GM23248 (cell line): ENCODE measurements at regions not wholly inside any gene's neighbourhood (a gene's known extent, or its start where the extent isn't known, plus 50 kb on each side); places are given as distances from the start of the nearest gene placed in this dataset.
A peak's percentile ranks its signal among the peaks of the same experiment; 100 is the strongest.

ENCODE experiments used
- DNase-seq: peaks from one replicate; pipeline ENCODE4 v3.0.0-alpha.2; 2015
- H2AFZ ChIP-seq: fragments of 200-600 bp; sonication (generic); 2 replicates; pipeline ENCODE4 v1.6.1; 2016; ENCODE audit warnings: antibody characterized with exemption
- H3F3A ChIP-seq: fragments of 200-600 bp; sonication (generic); 2 replicates; pipeline ENCODE4 v1.6.1; 2016; ENCODE audit warnings: mild to moderate bottlenecking, antibody characterized with exemption, mixed run types; ENCODE audit not compliant: insufficient read depth
- H3K27ac ChIP-seq: fragments of 200-600 bp; sonication (generic); 2 replicates; pipeline ENCODE4 v1.5.1; 2016; ENCODE audit warnings: mild to moderate bottlenecking
- H3K27me3 ChIP-seq: fragments of 200-600 bp; sonication (generic); replicated peaks from 2 replicates; pipeline ENCODE4 v1.6.1; 2016; ENCODE audit warnings: mild to moderate bottlenecking; ENCODE audit not compliant: insufficient read depth
- H3K36me3 ChIP-seq: fragments of 200-600 bp; sonication (generic); 2 replicates; pipeline ENCODE4 v1.6.1; 2016; ENCODE audit warnings: low read depth, mild to moderate bottlenecking
- H3K4me1 ChIP-seq: fragments of 200-600 bp; sonication (generic); 2 replicates; pipeline ENCODE4 v1.6.1; 2016; ENCODE audit warnings: mild to moderate bottlenecking; ENCODE audit not compliant: insufficient read depth
- H3K4me2 ChIP-seq: fragments of 200-600 bp; sonication (generic); one replicate; pipeline ENCODE4 v1.6.1; 2016; ENCODE audit warnings: mild to moderate bottlenecking; ENCODE audit not compliant: unreplicated experiment
- H3K4me3 ChIP-seq: fragments of 200-600 bp; sonication (generic); 2 replicates; pipeline ENCODE4 v1.5.1; 2016; ENCODE audit warnings: mild to moderate bottlenecking
- H3K79me2 ChIP-seq: fragments of 200-600 bp; sonication (generic); 2 replicates; pipeline ENCODE4 v1.6.1; 2016; ENCODE audit warnings: mild to moderate bottlenecking; ENCODE audit not compliant: insufficient read depth
- H3K9ac ChIP-seq: fragments of 200-600 bp; sonication (generic); 2 replicates; pipeline ENCODE4 v1.6.1; 2016; ENCODE audit warnings: mild to moderate bottlenecking
- H3K9me2 ChIP-seq: fragments of 200-600 bp; sonication (generic); 2 replicates; pipeline ENCODE4 v1.6.1; 2016; ENCODE audit warnings: mixed run types, mild to moderate bottlenecking, moderate library complexity; ENCODE audit not compliant: insufficient read depth
- H3K9me3 ChIP-seq: fragments of 200-600 bp; sonication (generic); one replicate; pipeline ENCODE4 v1.6.1; 2017; ENCODE audit warnings: low read depth
- H4K20me1 ChIP-seq: fragments of 200-600 bp; sonication (generic); 2 replicates; pipeline ENCODE4 v1.6.0; 2016; ENCODE audit not compliant: insufficient read depth
- EZH2 ChIP-seq: fragments of 200-600 bp; sonication (generic); IDR thresholded peaks from 2 replicates; pipeline ENCODE4 v1.6.1; 2018; ENCODE audit warnings: antibody characterized with exemption, mild to moderate bottlenecking; ENCODE audit not compliant: insufficient read depth, poor library complexity, severe bottlenecking
- EZH2phosphoT487 ChIP-seq: fragments of 200-600 bp; sonication (generic); IDR thresholded peaks from 2 replicates; pipeline ENCODE4 v1.6.1; 2018; ENCODE audit warnings: antibody characterized with exemption, moderate library complexity, mild to moderate bottlenecking, low read depth; ENCODE audit not compliant: insufficient read depth
- WGBS, 2 experiments: methylation state at CpG; one replicate each; pipeline ENCODE4 v1.1.6; 2015 to 2017; ENCODE audit warnings: low lambda C conversion rate in 2 of 2, low coverage in 1 of 2; ENCODE audit errors: missing lambda C conversion rate in 2 of 2; 5-methylcytosine and 5-hydroxymethylcytosine counted together
- in situ Hi-C: fragments of 300-500 bp; cut with MboI; formaldehyde crosslinking; loops from 2 replicates; pipeline ENCODE4 v1.15.0; 2020

- DNase-seq: no peak
- H4K20me1 ChIP-seq: no peaks in the 10 kb centered on the region
- no peaks in the 10 kb centered on the region for H3K36me3 ChIP-seq
- in situ Hi-C loops: no loop called here
- TF ChIP-seq EZH2 (no peak), EZH2phosphoT487 (no peak)
- no peaks in the 10 kb centered on the region for H3K9me2 ChIP-seq
- H3K79me2 ChIP-seq: no peaks in the 10 kb centered on the region
- 78 to 83% methylated on average over 7 of the region's 7 CpGs for WGBS, 2 experiments
- H3K4me2 ChIP-seq: no peak overlapping the region
- no peak overlapping the region for H3K4me3 ChIP-seq
- no peak overlapping the region for H3K27ac ChIP-seq
- H3F3A ChIP-seq: no peaks in the 10 kb centered on the region
- H3K27me3 ChIP-seq: 0 out of 2 replicates have a peak, but pooled peaks cover 2% of the 10 kb centered on the region
- no peak overlapping the region for H3K9ac ChIP-seq
- H3K9me3 ChIP-seq: no peaks in the 10 kb centered on the region
- H2AFZ ChIP-seq: no peak overlapping the region
- H3K4me1 ChIP-seq: no peaks in the 10 kb centered on the region
Measured at GRCh38 chr3:59385547-59385946, 335.7 kb upstream of the CFAP20DC start.

- 72 to 84% methylated on average over 2 of the region's 2 CpGs for WGBS, 2 experiments
- Histone ChIP-seq H3K4me3 (no peak overlapping the region), H3K4me1 (no peaks in the 10 kb centered on the region), H3K9ac (no peak overlapping the region), H3K27ac (no peak overlapping the region), H3K79me2 (no peaks in the 10 kb centered on the region), H3K36me3 (no peaks in the 10 kb centered on the region), H3K9me3 (no peaks in the 10 kb centered on the region), H3K9me2 (no peaks in the 10 kb centered on the region), H3F3A (no peaks in the 10 kb centered on the region), H3K4me2 (no peak overlapping the region), H2AFZ (no peak overlapping the region), H3K27me3 (0 out of 2 replicates have a peak, but pooled peaks cover 2% of the 10 kb centered on the region), H4K20me1 (no peaks in the 10 kb centered on the region)
- TF ChIP-seq EZH2phosphoT487 (no peak), EZH2 (no peak)
- in situ Hi-C loops: no loop called here
- DNase-seq: no peak
Measured at GRCh38 chr3:59381282-59381681, 331.5 kb upstream of the CFAP20DC start.

- H3K4me1 ChIP-seq: no peaks in the 10 kb centered on the region
- no peak overlapping the region for H3K4me3 ChIP-seq
- H3K79me2 ChIP-seq: no peaks in the 10 kb centered on the region
- no peaks in the 10 kb centered on the region for H3K9me2 ChIP-seq
- in situ Hi-C loops: no loop called here
- DNase-seq: peak; percentile 14
- H3K4me2 ChIP-seq: no peak overlapping the region
- no peaks in the 10 kb centered on the region for H3K36me3 ChIP-seq
- no peak overlapping the region for H3K9ac ChIP-seq
- no peaks in the 10 kb centered on the region for H3F3A ChIP-seq
- TF ChIP-seq EZH2phosphoT487 (no peak), EZH2 (no peak)
- 0 out of 2 replicates have a peak, but pooled peaks cover 2% of the 10 kb centered on the region for H3K27me3 ChIP-seq
- H3K9me3 ChIP-seq: no peaks in the 10 kb centered on the region
- no peak overlapping the region for H2AFZ ChIP-seq
- H3K27ac ChIP-seq: no peak overlapping the region
- H4K20me1 ChIP-seq: no peaks in the 10 kb centered on the region
Measured at GRCh38 chr3:59380146-59380545, 330.3 kb upstream of the CFAP20DC start.

- Histone ChIP-seq H3F3A (no peaks in the 10 kb centered on the region), H3K36me3 (no peaks in the 10 kb centered on the region), H3K4me1 (no peaks in the 10 kb centered on the region), H3K4me2 (no peak overlapping the region), H3K9ac (no peak overlapping the region), H3K9me3 (no peaks in the 10 kb centered on the region), H3K27ac (no peak overlapping the region), H3K9me2 (no peaks in the 10 kb centered on the region), H2AFZ (no peak overlapping the region), H3K27me3 (no peaks in the 10 kb centered on the region), H4K20me1 (no peaks in the 10 kb centered on the region), H3K4me3 (no peak overlapping the region), H3K79me2 (no peaks in the 10 kb centered on the region)
- TF ChIP-seq EZH2phosphoT487 (no peak), EZH2 (no peak)
- 46 to 48% methylated on average over 3 of the region's 3 CpGs for WGBS, 2 experiments
- DNase-seq: no peak
- in situ Hi-C loops: no loop called here
Measured at GRCh38 chr3:59374818-59375211, 325.0 kb upstream of the CFAP20DC start.
